AG04450 (cell line): ENCODE measurements at regions not wholly inside any gene's neighbourhood (a gene's known extent, or its start where the extent isn't known, plus 50 kb on each side); places are given as distances from the start of the nearest gene placed in this dataset.

ENCODE experiments used
- CTCF ChIA-PET: fragments of 300-600, 350-600 bp; formaldehyde crosslinking; extraction: SDS; loops from one replicate; lab custom pipeline; 2022; ENCODE audit warnings: antibody characterized with exemption, inconsistent platforms; lab: Charles Lee
- POLR2A ChIA-PET: fragments of 350-600 bp; formaldehyde crosslinking; extraction: SDS; loops from one replicate; lab custom pipeline; 2021; ENCODE audit warnings: antibody characterized with exemption, inconsistent platforms; lab: Yijun Ruan, JAX
- DNase-seq: peaks from one replicate; pipeline ENCODE4 v3.0.0-alpha.2; 2011; ENCODE audit warnings: low read depth, low spot score
- H3K27ac ChIP-seq: one replicate; pipeline ENCODE4 v1.5.1; 2012; ENCODE audit warnings: low read depth, low read length, control low read depth
- H3K27me3 ChIP-seq: one replicate; pipeline ENCODE4 v1.6.0; 2012; ENCODE audit warnings: low read length; ENCODE audit not compliant: control insufficient read depth, insufficient read depth
- H3K4me3 ChIP-seq: 2 replicates; pipeline ENCODE4 v1.5.1; 2011; ENCODE audit warnings: mild to moderate bottlenecking, low read depth, low read length, control low read depth
- H3K9me3 ChIP-seq: 2 replicates; pipeline ENCODE4 v1.5.1; 2012; ENCODE audit warnings: low read length; ENCODE audit not compliant: control insufficient read depth, insufficient read depth
- CTCF ChIP-seq: IDR thresholded peaks from 2 replicates; pipeline ENCODE4 v1.5.1; 2011; ENCODE audit warnings: low read depth, low read length, control low read depth, inconsistent platforms

- Histone ChIP-seq H3K9me3 (no peaks in the 10 kb centered on the region), H3K27me3 (no peaks in the 10 kb centered on the region), H3K27ac (no peak overlapping the region), H3K4me3 (no peak overlapping the region)
- DNase-seq = no peak
- no peak for TF ChIP-seq CTCF
- CTCF ChIA-PET = no interaction called here
- POLR2A ChIA-PET = no interaction called here
Measured at GRCh38 chr5:143715616-143716015, 96.3 kb upstream of the HMHB1 start.

GRCh38 chr5:143714629-143715028 lies 97.3 kb upstream of the HMHB1 start:
- no peak for TF ChIP-seq CTCF
- POLR2A ChIA-PET = no interaction called here
- Histone ChIP-seq H3K9me3 (no peaks in the 10 kb centered on the region), H3K27ac (no peak overlapping the region), H3K27me3 (no peaks in the 10 kb centered on the region), H3K4me3 (no peak overlapping the region)
- no peak for DNase-seq
- CTCF ChIA-PET = no interaction called here

- Histone ChIP-seq H3K27me3 (no peaks in the 10 kb centered on the region), H3K4me3 (no peak overlapping the region), H3K27ac (no peak overlapping the region), H3K9me3 (no peaks in the 10 kb centered on the region)
- ChIA-PET CTCF (interaction anchor here (1.0 kb wide), 1 partner anchor 112 kb away, joined by 3 read pairs; no protein-coding TSS in a partner anchor), POLR2A (no interaction called here)
- no peak for TF ChIP-seq CTCF
- DNase-seq = no peak
Measured at GRCh38 chr5:143713047-143714003, 98.6 kb upstream of the HMHB1 start.

- no peaks in the 10 kb centered on the region for H3K9me3 ChIP-seq
- H3K27me3 ChIP-seq = no peaks in the 10 kb centered on the region
- CTCF ChIA-PET = interaction anchor here (0.6 kb wide), 1 partner anchor 32 kb away, joined by 5 read pairs; no protein-coding TSS in a partner anchor
- no peak for TF ChIP-seq CTCF
- H3K27ac ChIP-seq = no peak overlapping the region
- H3K4me3 ChIP-seq = no peak overlapping the region
- DNase-seq = no peak
- POLR2A ChIA-PET = no interaction called here
Measured at GRCh38 chr5:143708672-143709071, 103.3 kb upstream of the HMHB1 start.

GRCh38 chr5:143707806-143708205 lies 104.2 kb upstream of the HMHB1 start:
- H3K27ac ChIP-seq = no peak overlapping the region
- no peak for TF ChIP-seq CTCF
- CTCF ChIA-PET = no interaction called here
- POLR2A ChIA-PET = interaction anchor here (0.7 kb wide), 1 partner anchor 165 kb away, joined by 3 read pairs; no protein-coding TSS in a partner anchor
- no peak for DNase-seq
- no peaks in the 10 kb centered on the region for H3K27me3 ChIP-seq
- H3K4me3 ChIP-seq = no peak overlapping the region
- H3K9me3 ChIP-seq = no peaks in the 10 kb centered on the region
